H9 (cell line): ENCODE measurements at regions not wholly inside any gene's neighbourhood (a gene's known extent, or its start where the extent isn't known, plus 50 kb on each side); places are given as distances from the start of the nearest gene placed in this dataset.

Source experiments
- DNase-seq: peaks from one replicate; pipeline ENCODE4 v3.0.0-alpha.2; 2017
- H2AFZ ChIP-seq: one replicate; pipeline ENCODE4 v1.6.1; 2013; ENCODE audit warnings: mild to moderate bottlenecking, low read length, control low read depth, moderate library complexity
- H2AK5ac ChIP-seq: 2 replicates; pipeline ENCODE4 v1.6.1; 2013; ENCODE audit warnings: low read length, control low read depth, mixed read lengths; ENCODE audit not compliant: insufficient read length
- H2BK120ac ChIP-seq: one replicate; pipeline ENCODE4 v1.6.1; 2013; ENCODE audit warnings: low read depth, mild to moderate bottlenecking, low read length, control low read depth, inconsistent platforms; ENCODE audit not compliant: poor library complexity, severe bottlenecking
- H2BK12ac ChIP-seq: 2 replicates; pipeline ENCODE4 v1.6.1; 2013; ENCODE audit warnings: low read length, control low read depth, mixed read lengths, low read depth; ENCODE audit not compliant: insufficient read length
- H2BK15ac ChIP-seq: 2 replicates; pipeline ENCODE4 v1.6.1; 2013; ENCODE audit warnings: low read depth, low read length, control low read depth
- H2BK20ac ChIP-seq: one replicate; pipeline ENCODE4 v1.6.1; 2013; ENCODE audit warnings: low read depth, mild to moderate bottlenecking, low read length, control low read depth, inconsistent platforms; ENCODE audit not compliant: poor library complexity, severe bottlenecking
- H2BK5ac ChIP-seq: 2 replicates; pipeline ENCODE4 v1.6.1; 2013; ENCODE audit warnings: low read length, control low read depth, mixed read lengths; ENCODE audit not compliant: insufficient read length
- H3K14ac ChIP-seq: 2 replicates; pipeline ENCODE4 v1.6.1; 2013; ENCODE audit warnings: low read length, control low read depth; ENCODE audit not compliant: insufficient read depth
- H3K18ac ChIP-seq: 2 replicates; pipeline ENCODE4 v1.6.1; 2013; ENCODE audit warnings: low read depth, mild to moderate bottlenecking, mixed read lengths, low read length, control low read depth; ENCODE audit not compliant: insufficient read length
- H3K23ac ChIP-seq: 2 replicates; pipeline ENCODE4 v1.6.1; 2013; ENCODE audit warnings: low read length, control low read depth, mixed read lengths, low read depth; ENCODE audit not compliant: insufficient read length
- H3K23me2 ChIP-seq: 2 replicates; pipeline ENCODE4 v1.6.1; 2013; ENCODE audit warnings: low read depth, mild to moderate bottlenecking, mixed read lengths, low read length, control low read depth; ENCODE audit not compliant: insufficient read length, poor library complexity, severe bottlenecking
- H3K27ac ChIP-seq: 2 replicates; pipeline ENCODE4 v1.5.1; 2013; ENCODE audit warnings: low read length, control low read depth, mixed read lengths, low read depth; ENCODE audit not compliant: insufficient read length
- H3K27me3 ChIP-seq: 2 replicates; pipeline ENCODE4 v1.6.1; 2013; ENCODE audit warnings: low read length, control low read depth, inconsistent platforms; ENCODE audit not compliant: insufficient read depth
- H3K4ac ChIP-seq: 2 replicates; pipeline ENCODE4 v1.6.1; 2013; ENCODE audit warnings: low read depth, mild to moderate bottlenecking, control low read depth, inconsistent platforms, low read length, moderate library complexity
- H3K4me1 ChIP-seq: 2 replicates; pipeline ENCODE4 v1.6.1; 2013; ENCODE audit warnings: low read length, control low read depth, inconsistent platforms; ENCODE audit not compliant: insufficient read depth
- H3K4me2 ChIP-seq: 2 replicates; pipeline ENCODE4 v1.6.1; 2013; ENCODE audit warnings: low read length, control low read depth, mixed read lengths; ENCODE audit not compliant: insufficient read length, insufficient read depth
- H3K56ac ChIP-seq: 2 replicates; pipeline ENCODE4 v1.6.1; 2013; ENCODE audit warnings: low read depth, mild to moderate bottlenecking, mixed read lengths, low read length, control low read depth; ENCODE audit not compliant: insufficient read length
- H3K79me1 ChIP-seq: 2 replicates; pipeline ENCODE4 v1.6.1; 2013; ENCODE audit warnings: low read depth, mild to moderate bottlenecking, moderate library complexity, low read length, control low read depth, inconsistent platforms; ENCODE audit not compliant: insufficient read depth, poor library complexity, severe bottlenecking
- H3K79me2 ChIP-seq: 2 replicates; pipeline ENCODE4 v1.6.1; 2013; ENCODE audit warnings: low read length, control low read depth, inconsistent platforms; ENCODE audit not compliant: insufficient read depth
- H3K9ac ChIP-seq: 2 replicates; pipeline ENCODE4 v1.6.1; 2013; ENCODE audit warnings: low read length, control low read depth, mixed read lengths; ENCODE audit not compliant: insufficient read length; ENCODE audit errors: extremely low read depth
- H3K9me3 ChIP-seq: one replicate; pipeline ENCODE4 v1.6.1; 2013; ENCODE audit warnings: low read depth, low read length, inconsistent platforms; ENCODE audit not compliant: control insufficient read depth
- H3T11ph ChIP-seq: one replicate; pipeline ENCODE4 v1.6.1; 2013; ENCODE audit warnings: mild to moderate bottlenecking, low read length, control low read depth, inconsistent platforms
- H4K20me1 ChIP-seq: one replicate; pipeline ENCODE4 v1.6.1; 2013; ENCODE audit not compliant: control insufficient read depth, insufficient read length, insufficient read depth
- H4K5ac ChIP-seq: 2 replicates; pipeline ENCODE4 v1.6.1; 2013; ENCODE audit warnings: low read depth, mild to moderate bottlenecking, mixed read lengths, low read length, control low read depth; ENCODE audit not compliant: insufficient read length
- H4K8ac ChIP-seq: replicated peaks from 2 replicates; pipeline ENCODE4 v1.6.1; 2013; ENCODE audit warnings: low read length, control low read depth, mixed read lengths, low read depth; ENCODE audit not compliant: insufficient read length
- H4K91ac ChIP-seq: 2 replicates; pipeline ENCODE4 v1.6.1; 2013; ENCODE audit warnings: low read depth, mild to moderate bottlenecking, moderate library complexity, mixed read lengths, low read length, control low read depth; ENCODE audit not compliant: insufficient read length
- H3K27ac Mint-ChIP-seq, 3 experiments: 2 replicates in 2 of 3; 3 replicates in 1 of 3; pipeline ENCODE4 v1.8.0; 2020 to 2021; ENCODE audit warnings: mixed read lengths in 3 of 3, mild to moderate bottlenecking in 1 of 3, moderate library complexity in 1 of 3
- H3K27me3 Mint-ChIP-seq: 2 replicates; pipeline ENCODE4 v1.8.0; 2021; ENCODE audit warnings: low read depth, mild to moderate bottlenecking, moderate library complexity, mixed read lengths
- H3K36me3 Mint-ChIP-seq, 3 experiments: 2 replicates in 2 of 3; 3 replicates in 1 of 3; pipeline ENCODE4 v1.8.0; 2020 to 2021; ENCODE audit warnings: low read depth in 3 of 3, mixed read lengths in 3 of 3; ENCODE audit not compliant: insufficient read depth in 1 of 3
- H3K4me1 Mint-ChIP-seq, 2 experiments: 2 replicates each; pipeline ENCODE4 v1.8.0; 2020; ENCODE audit warnings: mixed read lengths in 2 of 2
- H3K4me3 Mint-ChIP-seq, 2 experiments: 2 replicates in 1 of 2; 3 replicates in 1 of 2; pipeline ENCODE4 v1.8.0; 2020 to 2021; ENCODE audit warnings: mild to moderate bottlenecking in 2 of 2, mixed read lengths in 2 of 2, moderate library complexity in 1 of 2
- H3K9me3 Mint-ChIP-seq, 2 experiments: 2 replicates in 1 of 2; 3 replicates in 1 of 2; pipeline ENCODE4 v1.8.0; 2020; ENCODE audit warnings: mild to moderate bottlenecking in 2 of 2, mixed read lengths in 2 of 2, moderate library complexity in 1 of 2
- CTCF ChIP-seq: fragments of 200-600 bp; sonication (generic); conservative IDR thresholded peaks from 3 replicates; pipeline ENCODE4 v1.8.0; 2021; ENCODE audit warnings: antibody characterized with exemption, mild to moderate bottlenecking
- WGBS: extraction: QIAGEN DNeasy Blood & Tissue Kit; methylation state at CpG from one replicate; pipeline ENCODE4 v1.1.7; 2013; ENCODE audit warnings: missing lambda C conversion rate, low lambda C conversion rate, mixed read lengths; ENCODE audit not compliant: insufficient read length; ENCODE audit errors: extremely low coverage; 5-methylcytosine and 5-hydroxymethylcytosine counted together

GRCh38 chr20:63071541-63072181 lies 64.9 kb upstream of the BHLHE23 start:
- Histone ChIP-seq H3K79me1 (no peaks in the 10 kb centered on the region), H4K91ac (no peak overlapping the region), H3K4me2 (no peak overlapping the region), H3K4me1 (no peaks in the 10 kb centered on the region), H3K23ac (no peak overlapping the region), H3K4ac (no peak overlapping the region), H3T11ph (no peak overlapping the region), H3K27ac (no peak overlapping the region), H3K23me2 (peaks cover 3% of the 10 kb centered on the region), H4K20me1 (no peaks in the 10 kb centered on the region), H3K79me2 (no peaks in the 10 kb centered on the region), H2BK120ac (no peak overlapping the region), H3K9me3 (no peaks in the 10 kb centered on the region), H3K56ac (no peak overlapping the region), H3K9ac (no peak overlapping the region), H3K27me3 (peaks cover 5% of the 10 kb centered on the region; the same call in 1 of the 2 replicates), H3K18ac (no peak overlapping the region), H3K14ac (no peak overlapping the region), H2AK5ac (no peak overlapping the region), H2AFZ (no peak overlapping the region), H2BK5ac (no peak overlapping the region), H2BK20ac (no peak overlapping the region), H4K8ac (no peak overlapping the region), H2BK12ac (no peak overlapping the region), H4K5ac (no peak overlapping the region), H2BK15ac (no peak overlapping the region)
- DNase-seq: peak; percentile 92
- peak overlapping the region; percentile 43 to 79 for H3K4me3 Mint-ChIP-seq
- H3K27ac Mint-ChIP-seq: no peak overlapping the region
- H3K27me3 Mint-ChIP-seq: peaks cover 62% of the 10 kb centered on the region
- WGBS: no CpG with 5 or more reads among the region's 40 CpGs
- H3K4me1 Mint-ChIP-seq: peaks cover 0 to 13% of the 10 kb centered on the region in 2 experiments; a peak in 2 of 4 replicates
- no peak for TF ChIP-seq CTCF
- H3K36me3 Mint-ChIP-seq: no peaks in the 10 kb centered on the region
- H3K9me3 Mint-ChIP-seq: peaks cover 0 to 3% of the 10 kb centered on the region in 2 experiments; a peak in 3 of 5 replicates
